Stomach smooth muscle (tissue), 2 donors: ENCODE measurements at regions not wholly inside any gene's neighbourhood (a gene's known extent, or its start where the extent isn't known, plus 50 kb on each side); places are given as distances from the start of the nearest gene placed in this dataset.
"Not testable (repeated sequence)": the region's sequence is repeated elsewhere in the genome, so short reads cannot be mapped to it uniquely, and the experiment has no call there.

Source experiments
- H3K27ac ChIP-seq: one replicate; pipeline ENCODE4 v1.7.0; 2013; ENCODE audit warnings: mild to moderate bottlenecking, low read length, inconsistent platforms
- H3K27me3 ChIP-seq, 2 donors: one replicate each; pipeline ENCODE4 v1.7.0; 2013; ENCODE audit warnings: low read length in 2 of 2; ENCODE audit not compliant: insufficient read depth in 2 of 2, control insufficient read depth in 1 of 2
- H3K36me3 ChIP-seq, 2 donors: one replicate each; pipeline ENCODE4 v1.7.0; 2013; ENCODE audit warnings: low read length in 2 of 2; ENCODE audit not compliant: control insufficient read depth in 2 of 2, insufficient read depth in 2 of 2
- H3K4me1 ChIP-seq: one replicate; pipeline ENCODE4 v1.7.0; 2013; ENCODE audit warnings: low read length; ENCODE audit not compliant: control insufficient read depth, insufficient read depth
- H3K4me3 ChIP-seq, 2 donors: one replicate each; pipeline ENCODE4 v1.7.0; 2013; ENCODE audit warnings: low read length in 2 of 2
- H3K9ac ChIP-seq, 2 donors: one replicate each; pipeline ENCODE4 v1.7.0; 2013; ENCODE audit warnings: low read length in 2 of 2, mild to moderate bottlenecking in 1 of 2
- H3K9me3 ChIP-seq, 2 donors: one replicate each; pipeline ENCODE4 v1.7.0; 2013; ENCODE audit warnings: low read length in 2 of 2; ENCODE audit not compliant: control insufficient read depth in 2 of 2
- donor health status: healthy.
- donor health status: Pancreatic carcinoma.

DNA sequence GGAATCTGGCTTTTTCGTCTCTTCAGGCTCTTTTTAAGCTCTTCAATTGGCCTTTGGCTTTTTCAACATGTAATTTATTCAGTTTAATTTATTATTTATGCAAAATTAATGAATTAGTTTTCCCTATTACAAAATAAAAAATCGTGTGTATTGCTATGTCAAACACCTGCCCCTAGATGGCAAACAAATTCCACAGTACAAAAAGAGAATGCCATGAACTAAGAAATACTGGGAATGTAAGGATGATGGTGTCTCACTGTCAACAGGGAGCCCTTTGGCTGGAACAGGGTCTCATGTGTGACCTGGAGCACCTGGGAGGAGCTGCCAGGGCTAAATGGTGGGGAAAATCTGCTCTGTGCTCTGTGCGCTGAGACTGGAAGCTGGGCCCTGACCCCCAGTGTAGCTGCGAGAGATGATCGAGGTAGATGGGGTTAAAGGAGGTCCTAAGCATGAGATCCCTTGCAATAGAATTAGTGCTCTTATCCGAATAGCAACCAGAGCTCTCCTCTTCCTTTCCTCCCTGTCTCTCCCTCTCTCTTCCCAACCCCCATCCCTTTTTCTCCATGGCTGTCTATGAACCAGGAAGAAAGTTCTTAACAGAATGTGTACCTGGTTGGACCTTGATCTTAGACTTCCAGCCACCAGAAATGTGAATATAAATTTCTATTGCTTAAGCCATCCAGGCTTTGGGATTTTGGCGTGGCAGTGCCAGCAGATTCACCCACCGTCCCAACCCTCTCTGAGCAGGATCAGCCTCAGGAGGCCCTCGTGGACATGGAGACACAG lies 1183.5 kb downstream of the RPIA start:
- not testable (repeated sequence) for H3K4me3 ChIP-seq, H3K27ac ChIP-seq, H3K27me3 ChIP-seq, H3K9ac ChIP-seq, H3K4me1 ChIP-seq, H3K36me3 ChIP-seq, H3K9me3 ChIP-seq

GRCh38 chr2:89876445-89876844 lies 1185.0 kb downstream of the RPIA start:
- not testable (repeated sequence) for H3K9ac ChIP-seq, H3K27ac ChIP-seq, H3K4me3 ChIP-seq, H3K9me3 ChIP-seq, H3K27me3 ChIP-seq, H3K36me3 ChIP-seq, H3K4me1 ChIP-seq

- not testable (repeated sequence) for H3K27ac ChIP-seq, H3K4me1 ChIP-seq, H3K9ac ChIP-seq, H3K27me3 ChIP-seq, H3K9me3 ChIP-seq, H3K36me3 ChIP-seq, H3K4me3 ChIP-seq
These were observed 1185.4 kb downstream of the RPIA start for GRCh38 chr2:89876878-89877277.

- not testable (repeated sequence) for H3K9ac ChIP-seq, H3K27me3 ChIP-seq, H3K36me3 ChIP-seq, H3K4me1 ChIP-seq, H3K9me3 ChIP-seq, H3K4me3 ChIP-seq, H3K27ac ChIP-seq
These were observed 1191.4 kb downstream of the RPIA start for GRCh38 chr2:89882880-89883279.

- not testable (repeated sequence) for H3K27me3 ChIP-seq, H3K36me3 ChIP-seq, H3K4me1 ChIP-seq, H3K9ac ChIP-seq, H3K9me3 ChIP-seq, H3K27ac ChIP-seq, H3K4me3 ChIP-seq
These were observed 1192.2 kb downstream of the RPIA start for GRCh38 chr2:89883624-89884023.

- H3K36me3 ChIP-seq, H3K27me3 ChIP-seq, H3K4me1 ChIP-seq, H3K4me3 ChIP-seq, H3K9ac ChIP-seq, H3K9me3 ChIP-seq, H3K27ac ChIP-seq: not testable (repeated sequence)
These were observed 1193.6 kb downstream of the RPIA start for GRCh38 chr2:89885071-89885470.

GRCh38 chr2:89888693-89889092 lies 1197.2 kb downstream of the RPIA start:
- not testable (repeated sequence) for H3K9ac ChIP-seq, H3K27ac ChIP-seq, H3K9me3 ChIP-seq, H3K4me1 ChIP-seq, H3K27me3 ChIP-seq, H3K4me3 ChIP-seq, H3K36me3 ChIP-seq

- not testable (repeated sequence) for H3K9me3 ChIP-seq, H3K27me3 ChIP-seq, H3K36me3 ChIP-seq, H3K9ac ChIP-seq, H3K4me3 ChIP-seq, H3K4me1 ChIP-seq, H3K27ac ChIP-seq
These were observed 1198.8 kb downstream of the RPIA start for GRCh38 chr2:89890185-89890773.

DNA sequence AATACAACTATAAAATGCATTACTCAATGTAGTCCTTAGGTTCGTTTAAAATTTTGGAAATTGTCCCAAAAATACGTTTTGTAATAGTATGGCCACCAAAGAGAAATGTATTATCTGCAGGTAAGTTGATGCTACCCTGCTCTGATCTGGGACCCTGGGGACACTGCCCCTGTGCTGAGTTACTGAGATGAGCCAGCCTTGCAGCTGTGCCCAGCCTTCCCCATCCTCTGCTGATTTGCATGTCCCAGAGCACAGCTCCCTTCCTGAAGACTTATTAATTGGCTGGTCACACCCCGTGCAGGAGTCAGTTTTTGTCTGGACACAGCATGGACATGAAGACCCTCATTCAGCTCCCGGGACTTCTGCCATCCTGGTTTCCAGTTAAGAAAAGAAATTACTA lies 1203.5 kb downstream of the RPIA start:
- H3K4me1 ChIP-seq, H3K36me3 ChIP-seq, H3K4me3 ChIP-seq, H3K9ac ChIP-seq, H3K9me3 ChIP-seq, H3K27ac ChIP-seq, H3K27me3 ChIP-seq: not testable (repeated sequence)

DNA sequence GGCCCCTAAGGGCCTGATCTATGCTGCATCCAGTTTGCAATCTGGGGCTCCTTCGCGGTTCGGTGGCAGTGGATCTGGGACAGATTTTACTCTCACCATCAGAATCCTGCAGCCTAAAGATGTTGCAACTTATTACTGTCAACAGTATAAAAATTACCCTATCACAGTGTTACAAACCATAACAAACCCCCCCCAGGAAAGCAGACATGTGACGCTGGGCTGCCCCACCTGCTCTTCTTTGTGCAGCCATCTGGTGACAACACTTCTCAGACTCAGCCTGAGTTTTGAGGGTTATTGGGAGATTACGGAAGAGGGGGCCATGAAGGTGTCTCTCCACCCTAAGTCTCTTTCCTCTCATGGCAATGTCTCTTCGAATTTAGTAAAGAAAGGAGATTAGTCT lies 1204.2 kb downstream of the RPIA start:
- not testable (repeated sequence) for H3K36me3 ChIP-seq, H3K9me3 ChIP-seq, H3K4me1 ChIP-seq, H3K27ac ChIP-seq, H3K27me3 ChIP-seq, H3K9ac ChIP-seq, H3K4me3 ChIP-seq

DNA sequence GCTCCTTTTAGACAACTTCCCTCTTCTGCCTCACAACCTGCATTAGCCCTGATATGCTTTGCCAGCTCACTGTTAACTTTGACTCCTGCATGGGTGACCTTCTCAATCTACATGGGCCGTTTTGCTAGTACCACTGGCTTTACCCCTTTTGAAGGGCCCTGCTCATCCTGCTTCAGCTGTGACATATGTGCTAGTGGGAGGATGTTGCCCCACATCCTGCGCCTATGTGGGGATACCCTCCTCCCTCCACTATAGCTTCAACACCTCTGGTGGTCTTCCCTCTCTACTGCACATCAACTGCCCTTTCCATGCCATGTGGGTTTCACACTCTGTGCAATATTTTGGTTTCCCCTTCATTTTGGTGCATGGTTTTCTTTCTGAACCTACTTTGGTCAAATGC lies 1235.5 kb downstream of the RPIA start:
- H3K9ac ChIP-seq, H3K27me3 ChIP-seq: not testable (repeated sequence)

More for the DNA sequence above, 1235.5 kb downstream of the RPIA start:
- not testable (repeated sequence) for H3K4me1 ChIP-seq, H3K9me3 ChIP-seq, H3K4me3 ChIP-seq, H3K27ac ChIP-seq, H3K36me3 ChIP-seq
